ENCODE measurements at regions not wholly inside any gene's neighbourhood (a gene's known extent, or its start where the extent isn't known, plus 50 kb on each side); places are given as distances from the start of the nearest gene placed in this dataset.

GRCh38 chr2:23286758-23287704 lies 97.9 kb upstream of the KLHL29 start:
- no peaks in the 10 kb centered on the region for H3K9me3 ChIP-seq
- peaks cover 0 to 4% of the 10 kb centered on the region in 2 donors for H3K4me1 ChIP-seq
- no peak overlapping the region for H3K27ac ChIP-seq
- no peak overlapping the region for H3K4me3 ChIP-seq
- H3K27me3 ChIP-seq = no peaks in the 10 kb centered on the region
- intact Hi-C loops (cut with DNase I) = no loop called here
- TF ChIP-seq, protein P1, sequence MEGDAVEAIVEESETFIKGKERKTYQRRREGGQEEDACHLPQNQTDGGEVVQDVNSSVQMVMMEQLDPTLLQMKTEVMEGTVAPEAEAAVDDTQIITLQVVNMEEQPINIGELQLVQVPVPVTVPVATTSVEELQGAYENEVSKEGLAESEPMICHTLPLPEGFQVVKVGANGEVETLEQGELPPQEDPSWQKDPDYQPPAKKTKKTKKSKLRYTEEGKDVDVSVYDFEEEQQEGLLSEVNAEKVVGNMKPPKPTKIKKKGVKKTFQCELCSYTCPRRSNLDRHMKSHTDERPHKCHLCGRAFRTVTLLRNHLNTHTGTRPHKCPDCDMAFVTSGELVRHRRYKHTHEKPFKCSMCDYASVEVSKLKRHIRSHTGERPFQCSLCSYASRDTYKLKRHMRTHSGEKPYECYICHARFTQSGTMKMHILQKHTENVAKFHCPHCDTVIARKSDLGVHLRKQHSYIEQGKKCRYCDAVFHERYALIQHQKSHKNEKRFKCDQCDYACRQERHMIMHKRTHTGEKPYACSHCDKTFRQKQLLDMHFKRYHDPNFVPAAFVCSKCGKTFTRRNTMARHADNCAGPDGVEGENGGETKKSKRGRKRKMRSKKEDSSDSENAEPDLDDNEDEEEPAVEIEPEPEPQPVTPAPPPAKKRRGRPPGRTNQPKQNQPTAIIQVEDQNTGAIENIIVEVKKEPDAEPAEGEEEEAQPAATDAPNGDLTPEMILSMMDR (IDR thresholded peaks at IDR 0.05) = no peak
- DNase-seq = peak in 2 of 4 donors; percentile 76 to 83
- peak; percentile 83 for ATAC-seq
- H3K36me3 ChIP-seq = no peaks in the 10 kb centered on the region

GRCh38 chr2:23289671-23290070 lies 95.3 kb upstream of the KLHL29 start:
- no peaks in the 10 kb centered on the region for H3K36me3 ChIP-seq
- TF ChIP-seq, protein P1 (IDR thresholded peaks at IDR 0.05) = no peak
- intact Hi-C loops (cut with DNase I) = no loop called here
- no peak overlapping the region for H3K4me3 ChIP-seq
- H3K27ac ChIP-seq = no peak overlapping the region
- H3K9me3 ChIP-seq = no peaks in the 10 kb centered on the region
- ATAC-seq = no peak
- no peak for DNase-seq
- H3K4me1 ChIP-seq = peaks cover 0 to 4% of the 10 kb centered on the region in 2 donors
- no peaks in the 10 kb centered on the region for H3K27me3 ChIP-seq

GRCh38 chr2:23291239-23291638 lies 93.7 kb upstream of the KLHL29 start:
- no peaks in the 10 kb centered on the region for H3K9me3 ChIP-seq
- H3K27me3 ChIP-seq = no peaks in the 10 kb centered on the region
- no peaks in the 10 kb centered on the region for H3K36me3 ChIP-seq
- H3K4me3 ChIP-seq = no peak overlapping the region
- TF ChIP-seq, protein P1 (IDR thresholded peaks at IDR 0.05) = no peak
- peaks cover 0 to 4% of the 10 kb centered on the region in 2 donors for H3K4me1 ChIP-seq
- no peak for DNase-seq
- intact Hi-C loops (cut with DNase I) = no loop called here
- H3K27ac ChIP-seq = no peak overlapping the region
- ATAC-seq = no peak

DNA sequence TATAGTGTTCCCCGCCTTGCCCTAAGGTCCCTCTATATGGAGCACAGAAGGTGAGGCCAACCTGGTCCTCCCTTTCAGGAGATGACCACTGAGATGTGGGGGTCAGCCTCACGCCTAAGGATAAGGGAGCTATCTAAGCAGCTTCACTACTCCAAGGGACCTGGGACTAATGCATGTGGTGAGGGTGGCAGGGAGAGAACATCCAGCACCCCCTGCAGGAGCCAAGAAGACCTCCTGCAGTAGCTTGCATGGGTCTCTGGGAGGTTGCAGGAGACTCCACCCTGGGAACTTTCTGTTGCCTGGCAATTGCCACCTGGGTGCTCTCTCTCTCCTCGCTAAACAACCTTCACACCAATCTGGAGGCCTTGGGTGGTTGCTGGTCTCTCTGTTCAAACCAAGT lies 93.0 kb upstream of the KLHL29 start:
- no peak for DNase-seq
- peaks cover 0 to 4% of the 10 kb centered on the region in 2 donors for H3K4me1 ChIP-seq
- no peaks in the 10 kb centered on the region for H3K27me3 ChIP-seq
- intact Hi-C loops (cut with DNase I) = no loop called here
- H3K27ac ChIP-seq = no peak overlapping the region
- no peak overlapping the region for H3K4me3 ChIP-seq
- TF ChIP-seq, protein P1 (IDR thresholded peaks at IDR 0.05) = no peak
- no peaks in the 10 kb centered on the region for H3K9me3 ChIP-seq
- ATAC-seq = no peak
- no peaks in the 10 kb centered on the region for H3K36me3 ChIP-seq

GRCh38 chr2:23293063-23293462 lies 91.9 kb upstream of the KLHL29 start:
- TF ChIP-seq, protein P1 (IDR thresholded peaks at IDR 0.05) = no peak
- Histone ChIP-seq H3K36me3 (no peaks in the 10 kb centered on the region), H3K9me3 (no peaks in the 10 kb centered on the region), H3K27ac (no peak overlapping the region), H3K4me3 (no peak overlapping the region), H3K4me1 (no peaks in the 10 kb centered on the region), H3K27me3 (no peaks in the 10 kb centered on the region)
- no peak for ATAC-seq
- intact Hi-C loops (cut with DNase I) = no loop called here
- peak in 2 of 4 donors; percentile 49 to 51 for DNase-seq
